ENCODE measurements at regions not wholly inside any gene's neighbourhood (a gene's known extent, or its start where the extent isn't known, plus 50 kb on each side); places are given as distances from the start of the nearest gene placed in this dataset.

DNA sequence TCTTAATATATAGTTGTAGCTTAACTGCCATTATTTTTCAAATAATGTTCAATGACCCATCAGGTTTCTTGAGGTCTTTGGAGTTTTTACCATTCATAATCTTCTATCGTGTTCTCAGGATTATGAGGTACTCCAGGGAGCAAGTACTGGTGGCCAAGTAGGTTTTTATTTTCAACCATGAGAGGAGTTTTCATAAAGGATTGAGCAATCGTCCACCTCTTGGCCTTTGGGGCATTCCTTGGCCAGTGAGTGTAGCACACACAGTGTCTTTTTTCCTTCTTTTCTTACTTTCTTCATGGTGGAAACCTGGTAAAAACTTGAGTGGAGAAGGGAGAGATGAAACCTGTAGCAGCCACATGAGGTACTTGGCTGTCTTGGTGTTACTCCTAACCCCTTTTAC is 567.0 kb upstream of the NR3C2 start:
- Histone ChIP-seq H3K27ac (no peak overlapping the region), H3K36me3 (no peaks in the 10 kb centered on the region), H3K9me3 (no peaks in the 10 kb centered on the region), H3K4me3 (no peak overlapping the region), H3K4me1 (no peaks in the 10 kb centered on the region), H3K27me3 (no peaks in the 10 kb centered on the region)
- ATAC-seq, result no peak
- DNase-seq, result no peak
- in situ Hi-C loops (cut with MboI; ENCODE audit: low sequenced_read_pairs in 4 of 4), result no loop called here
- intact Hi-C loops (cut with DNase I; ENCODE audit: low total_unique reads), result no loop called here
- TF ChIP-seq CTCF (IDR thresholded peaks at IDR 0.05 in 4 of 5, conservative IDR thresholded peaks at IDR 0.05 in 1 of 5) (no peak), POLR2A (IDR thresholded peaks at IDR 0.05) (no peak)

GRCh38 chr4:149008415-149009025 is 566.3 kb upstream of the NR3C2 start:
- intact Hi-C loops (cut with DNase I; ENCODE audit: low total_unique reads) (no loop called here), in situ Hi-C loops (cut with MboI; ENCODE audit: low sequenced_read_pairs in 4 of 4) (no loop called here)
- Histone ChIP-seq H3K27ac (no peak overlapping the region), H3K9me3 (no peaks in the 10 kb centered on the region), H3K4me1 (no peaks in the 10 kb centered on the region), H3K36me3 (no peaks in the 10 kb centered on the region), H3K4me3 (no peak overlapping the region), H3K27me3 (no peaks in the 10 kb centered on the region)
- no peak for ATAC-seq
- TF ChIP-seq POLR2A (IDR thresholded peaks at IDR 0.05) (no peak), CTCF (IDR thresholded peaks at IDR 0.05 in 4 of 5, conservative IDR thresholded peaks at IDR 0.05 in 1 of 5) (no peak)
- no peak for DNase-seq

DNA sequence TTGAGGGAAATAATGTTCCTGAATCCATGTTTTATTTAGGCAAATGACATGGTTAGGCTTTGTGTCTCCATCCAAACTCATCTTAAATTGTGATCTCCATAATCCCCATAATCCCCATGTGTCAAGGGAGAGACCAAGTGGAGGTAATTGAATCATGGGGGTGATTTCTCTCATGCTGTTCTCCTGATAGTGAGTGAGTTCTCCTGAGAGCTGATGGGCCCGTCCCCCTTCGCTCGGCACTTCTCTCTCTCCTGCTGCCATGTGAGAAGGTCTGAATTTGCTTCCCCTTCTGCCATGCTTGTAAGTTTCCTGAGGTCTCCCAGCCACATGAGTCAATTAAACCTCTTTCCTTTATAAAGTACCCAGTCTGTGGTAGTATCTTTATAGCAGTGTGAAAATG is 563.0 kb upstream of the NR3C2 start:
- TF ChIP-seq POLR2A (IDR thresholded peaks at IDR 0.05), result no peak
- TF ChIP-seq CTCF (IDR thresholded peaks at IDR 0.05 in 4 of 5, conservative IDR thresholded peaks at IDR 0.05 in 1 of 5), result no peak
- Histone ChIP-seq H3K27me3 (no peaks in the 10 kb centered on the region), H3K36me3 (no peaks in the 10 kb centered on the region), H3K4me3 (no peak overlapping the region), H3K27ac (no peak overlapping the region), H3K9me3 (no peaks in the 10 kb centered on the region), H3K4me1 (no peaks in the 10 kb centered on the region)
- in situ Hi-C loops (cut with MboI; ENCODE audit: low sequenced_read_pairs in 4 of 4) (no loop called here), intact Hi-C loops (cut with DNase I; ENCODE audit: low total_unique reads) (no loop called here)
- no peak for ATAC-seq
- no peak for DNase-seq

DNA sequence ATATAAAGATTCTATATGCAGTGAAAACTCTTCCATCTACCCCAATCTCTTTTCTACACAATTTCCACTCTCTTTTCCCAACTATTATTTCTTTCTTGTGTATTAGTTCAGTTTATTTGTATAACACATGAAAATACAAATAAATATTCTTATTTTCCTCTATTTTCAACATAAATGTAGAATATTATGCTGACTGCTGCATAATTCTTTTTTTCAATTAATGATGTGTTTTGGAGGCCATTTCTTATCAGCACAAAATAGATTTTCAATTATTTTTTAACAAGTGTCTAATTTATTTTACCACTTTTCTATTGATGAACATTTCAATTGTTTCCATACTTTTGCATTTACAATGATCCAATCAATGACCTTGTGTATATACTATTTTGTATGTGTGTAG is 557.7 kb upstream of the NR3C2 start:
- in situ Hi-C loops (cut with MboI; ENCODE audit: low sequenced_read_pairs in 4 of 4), result no loop called here
- ATAC-seq, result no peak
- no peaks in the 10 kb centered on the region for H3K9me3 ChIP-seq
- no peaks in the 10 kb centered on the region for H3K4me1 ChIP-seq
- DNase-seq, result no peak
- H3K27ac ChIP-seq, result no peak overlapping the region
- TF ChIP-seq POLR2A (IDR thresholded peaks at IDR 0.05), result no peak
- TF ChIP-seq CTCF (IDR thresholded peaks at IDR 0.05 in 4 of 5, conservative IDR thresholded peaks at IDR 0.05 in 1 of 5), result no peak
- H3K4me3 ChIP-seq, result no peak overlapping the region
- intact Hi-C loops (cut with DNase I; ENCODE audit: low total_unique reads), result no loop called here
- no peaks in the 10 kb centered on the region for H3K27me3 ChIP-seq
- no peaks in the 10 kb centered on the region for H3K36me3 ChIP-seq

- Histone ChIP-seq H3K27me3 (no peaks in the 10 kb centered on the region), H3K9me3 (no peaks in the 10 kb centered on the region), H3K36me3 (no peaks in the 10 kb centered on the region), H3K4me3 (no peak overlapping the region), H3K4me1 (no peaks in the 10 kb centered on the region), H3K27ac (no peak overlapping the region)
- DNase-seq, result no peak
- ATAC-seq, result no peak
- in situ Hi-C loops (cut with MboI; ENCODE audit: low sequenced_read_pairs in 4 of 4), result no loop called here
- TF ChIP-seq POLR2A (IDR thresholded peaks at IDR 0.05) (no peak), CTCF (IDR thresholded peaks at IDR 0.05 in 4 of 5, conservative IDR thresholded peaks at IDR 0.05 in 1 of 5) (no peak)
- intact Hi-C loops (cut with DNase I; ENCODE audit: low total_unique reads), result no loop called here
Measured at GRCh38 chr4:148998719-148999118, 556.5 kb upstream of the NR3C2 start.

Measured in gastrocnemius medialis (tissue), 4 donors.